ENCODE measurements at regions not wholly inside any gene's neighbourhood (a gene's known extent, or its start where the extent isn't known, plus 50 kb on each side); places are given as distances from the start of the nearest gene placed in this dataset.
"Not testable (repeated sequence)": the region's sequence is repeated elsewhere in the genome, so short reads cannot be mapped to it uniquely, and the experiment has no call there.

DNA sequence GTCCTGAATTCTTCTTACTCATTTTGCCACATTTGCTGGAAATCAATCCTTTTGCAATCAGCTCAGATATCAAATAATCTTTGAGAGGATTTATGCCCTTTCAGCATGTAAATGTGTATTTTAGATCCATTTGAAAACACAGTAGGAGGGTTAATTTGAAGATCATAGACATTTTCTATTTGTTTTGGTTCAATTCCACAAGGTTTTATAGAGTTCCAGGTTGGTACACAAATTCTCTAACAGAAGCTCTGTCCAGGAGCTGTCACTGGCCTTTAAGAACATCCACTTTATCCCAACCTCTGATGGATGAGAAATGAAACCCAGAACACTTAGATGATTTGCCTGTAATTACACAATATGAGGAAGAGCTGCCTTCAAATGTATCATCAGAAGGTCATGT lies 157.3 kb upstream of the CHAC2 start:
- DNase-seq (ENCODE audit: low read depth in 2 of 2) = no peak

GRCh38 chr2:53609551-53609950 lies 158.1 kb upstream of the CHAC2 start:
- no peak for DNase-seq (ENCODE audit: low read depth in 2 of 2)

- no peak for DNase-seq (ENCODE audit: low read depth in 2 of 2)
Measured at GRCh38 chr2:53608293-53608692, 159.3 kb upstream of the CHAC2 start.

DNA sequence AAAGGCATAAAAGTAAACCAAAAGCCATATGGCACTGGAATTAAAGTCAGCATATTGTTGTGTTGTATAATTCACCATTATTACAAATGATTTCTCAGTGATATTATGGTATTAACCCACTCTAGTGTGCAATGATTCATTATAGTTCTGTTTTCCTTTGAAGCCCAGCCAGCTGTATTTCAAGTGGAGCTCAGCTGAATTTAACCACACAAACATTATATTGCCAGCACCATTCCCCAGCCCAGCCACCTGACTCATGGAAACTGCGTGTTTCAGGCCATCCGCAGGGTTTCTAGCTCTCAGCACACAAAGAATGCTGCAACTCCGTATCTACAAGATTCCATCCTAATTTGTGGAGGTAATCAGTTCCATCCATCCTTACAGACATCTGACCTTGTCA lies 166.8 kb upstream of the CHAC2 start:
- DNase-seq (ENCODE audit: low read depth in 2 of 2) = no peak

- DNase-seq (ENCODE audit: low read depth in 2 of 2) = not testable (repeated sequence)
Measured at GRCh38 chr2:53586733-53587612, 180.6 kb upstream of the CHAC2 start.

GRCh38 chr2:53584986-53585385 lies 182.6 kb upstream of the CHAC2 start:
- no peak for DNase-seq (ENCODE audit: low read depth in 2 of 2)

DNA sequence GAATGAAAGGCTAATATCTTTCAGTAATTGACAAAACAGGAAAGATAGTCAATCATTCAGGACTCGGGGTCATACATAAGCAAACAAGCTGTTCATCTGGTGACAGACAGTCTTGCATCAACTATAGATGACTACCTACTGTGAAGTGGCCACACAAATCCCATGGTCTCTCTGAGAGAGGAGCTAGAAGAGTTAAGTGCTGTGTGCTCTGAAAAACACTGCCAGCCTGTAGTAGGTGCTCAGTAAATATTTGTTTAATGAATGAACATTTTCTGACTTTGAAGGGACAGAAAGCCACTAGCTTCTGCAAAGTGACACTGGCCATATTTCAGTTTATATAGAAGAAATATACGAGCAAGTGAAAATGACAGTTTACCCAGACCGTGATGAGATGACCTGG lies 184.0 kb upstream of the CHAC2 start:
- DNase-seq (ENCODE audit: low read depth in 2 of 2) = no peak

DNA sequence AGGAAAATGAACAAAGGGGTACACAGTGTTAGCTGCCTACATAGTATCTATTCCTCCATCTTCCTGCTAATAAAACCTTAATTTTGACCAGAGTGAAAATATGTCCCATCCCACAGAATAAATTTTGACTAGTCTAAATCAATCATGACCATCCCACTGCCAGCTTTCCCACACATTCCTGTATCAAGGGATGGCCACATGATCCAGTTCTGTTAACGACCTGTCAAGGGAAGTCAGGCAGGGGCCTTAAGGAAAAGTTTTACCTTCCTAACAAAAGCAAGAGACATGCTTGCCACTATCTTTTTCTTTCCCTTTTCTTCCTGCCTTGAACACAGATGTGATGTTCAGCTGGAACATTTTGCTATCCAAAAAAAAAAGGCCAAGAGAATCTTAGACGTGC lies 185.0 kb upstream of the CHAC2 start:
- DNase-seq (ENCODE audit: low read depth in 2 of 2) = no peak

GRCh38 chr2:53576166-53576565 lies 191.4 kb upstream of the CHAC2 start:
- DNase-seq (ENCODE audit: low read depth in 2 of 2) = no peak

DNA sequence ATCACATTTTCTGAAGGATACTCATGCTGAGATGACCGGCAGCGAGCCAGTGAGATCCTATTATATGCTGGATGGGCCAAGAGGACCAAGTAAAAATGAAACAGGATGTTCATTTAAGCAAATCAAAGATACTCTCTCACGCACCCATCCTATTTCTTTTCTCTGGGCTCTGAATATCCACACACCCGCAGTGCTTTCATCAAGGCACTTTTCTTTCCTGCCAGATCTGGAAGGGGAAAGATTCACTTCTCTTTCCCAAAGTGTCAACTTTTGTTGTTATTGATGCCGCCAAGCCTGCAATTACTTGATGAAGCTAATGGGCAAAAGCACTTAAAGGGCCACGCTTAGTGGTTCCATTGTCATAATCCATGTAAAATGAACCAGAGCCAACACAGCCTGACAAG lies 191.9 kb upstream of the CHAC2 start:
- no peak for DNase-seq (ENCODE audit: low read depth in 2 of 2)

GRCh38 chr2:53572696-53573095 lies 194.9 kb upstream of the CHAC2 start:
- DNase-seq (ENCODE audit: low read depth in 2 of 2) = no peak

GRCh38 chr2:53569957-53570727 lies 197.5 kb upstream of the CHAC2 start:
- no peak for DNase-seq (ENCODE audit: low read depth in 2 of 2)

GRCh38 chr2:53568469-53568868 lies 199.1 kb upstream of the CHAC2 start:
- DNase-seq (ENCODE audit: low read depth in 2 of 2) = no peak

DNA sequence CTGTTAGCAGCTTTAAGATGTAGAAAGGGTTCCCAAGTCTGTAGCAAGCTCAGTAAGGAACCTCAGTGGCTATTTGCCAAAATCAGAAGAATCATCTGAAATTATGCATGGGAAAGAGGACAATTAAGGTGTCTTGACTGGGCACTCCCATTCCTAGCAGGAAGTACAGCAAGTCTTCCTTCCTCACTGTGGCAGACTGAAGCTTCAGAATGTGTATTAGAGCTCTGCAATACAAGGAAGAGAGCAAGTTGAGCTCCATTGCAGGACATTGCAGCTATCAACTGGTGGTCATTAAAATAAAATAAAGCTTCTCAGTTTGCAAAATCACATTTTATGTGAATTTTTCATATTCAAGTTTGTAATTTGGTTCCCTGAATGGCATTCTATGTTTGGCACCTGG lies 200.5 kb upstream of the CHAC2 start:
- DNase-seq (ENCODE audit: low read depth in 2 of 2) = no peak

DNA sequence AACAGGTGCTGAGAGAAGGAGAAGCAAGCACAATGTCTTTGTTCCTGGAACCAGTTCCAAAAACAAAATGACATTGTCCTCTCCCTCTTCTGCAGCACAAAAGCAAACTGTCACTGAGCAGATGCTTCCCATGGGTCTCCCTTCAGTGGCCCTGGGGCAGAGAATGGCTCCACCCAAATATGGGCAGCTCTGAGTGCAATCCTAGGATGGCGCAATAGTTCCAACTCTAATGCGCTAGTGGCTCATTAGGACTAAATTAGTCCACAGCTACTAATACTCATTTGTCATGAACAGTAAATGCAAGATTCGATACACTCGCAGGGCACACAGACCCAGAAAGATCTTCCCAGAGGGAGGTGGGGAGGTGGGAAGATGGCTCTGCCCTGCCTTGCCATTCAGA lies 205.2 kb upstream of the CHAC2 start:
- DNase-seq (ENCODE audit: low read depth in 2 of 2) = no peak

GRCh38 chr2:53561155-53561554 lies 206.4 kb upstream of the CHAC2 start:
- DNase-seq (ENCODE audit: low read depth in 2 of 2) = no peak

DNA sequence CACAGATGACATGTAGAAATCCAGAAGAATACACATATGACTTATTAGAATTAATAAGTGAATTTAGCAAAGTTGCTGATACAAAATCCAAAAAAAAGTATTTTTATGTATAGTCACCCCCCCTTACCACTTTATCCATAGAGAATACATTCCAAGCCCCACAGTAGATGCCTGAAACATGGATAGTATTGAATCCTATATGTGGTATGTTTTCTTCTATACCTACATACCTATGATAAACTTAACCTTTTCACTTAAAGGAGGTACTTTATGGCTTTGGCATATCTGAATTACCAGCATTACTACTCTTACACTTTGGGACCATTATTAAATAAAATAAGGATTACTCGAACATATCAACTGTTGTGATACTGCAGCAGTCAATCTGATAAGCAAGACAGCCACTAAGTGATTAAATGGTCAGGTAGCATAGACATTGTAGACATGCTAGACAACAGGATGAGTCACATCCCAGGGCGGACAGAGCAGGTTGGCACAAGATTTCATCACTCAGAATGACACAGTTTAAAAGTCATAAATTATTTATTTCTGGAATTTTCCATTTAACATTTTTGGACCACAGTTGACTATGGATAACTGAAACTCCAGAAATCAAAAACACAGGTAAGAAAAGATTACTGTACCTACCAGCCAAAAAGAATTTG lies 208.2 kb upstream of the CHAC2 start:
- DNase-seq (ENCODE audit: low read depth in 2 of 2) = no peak

GRCh38 chr2:53558867-53559266 lies 208.7 kb upstream of the CHAC2 start:
- no peak for DNase-seq (ENCODE audit: low read depth in 2 of 2)

DNA sequence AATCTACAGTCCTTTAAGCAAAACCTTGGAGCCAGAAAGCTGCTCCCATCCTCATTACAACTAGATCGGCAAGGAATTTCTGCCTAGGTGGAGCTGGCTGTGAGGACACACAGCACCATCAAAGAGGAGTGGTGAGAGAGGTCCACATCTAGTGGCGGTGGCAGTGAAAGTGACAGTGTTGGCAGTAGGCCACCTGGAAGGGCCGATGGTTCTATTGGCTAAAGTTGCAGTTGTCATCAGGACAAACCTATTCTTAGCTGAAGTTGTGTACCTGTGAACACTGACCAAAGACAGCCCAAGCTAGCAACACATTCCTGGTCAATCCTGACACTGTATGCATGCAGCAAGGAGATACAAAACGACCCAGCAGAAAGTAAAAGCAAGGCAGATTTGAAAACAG lies 218.1 kb upstream of the CHAC2 start:
- DNase-seq (ENCODE audit: low read depth in 2 of 2) = no peak

GRCh38 chr2:53545604-53546003 lies 222.0 kb upstream of the CHAC2 start:
- no peak for DNase-seq (ENCODE audit: low read depth in 2 of 2)

DNA sequence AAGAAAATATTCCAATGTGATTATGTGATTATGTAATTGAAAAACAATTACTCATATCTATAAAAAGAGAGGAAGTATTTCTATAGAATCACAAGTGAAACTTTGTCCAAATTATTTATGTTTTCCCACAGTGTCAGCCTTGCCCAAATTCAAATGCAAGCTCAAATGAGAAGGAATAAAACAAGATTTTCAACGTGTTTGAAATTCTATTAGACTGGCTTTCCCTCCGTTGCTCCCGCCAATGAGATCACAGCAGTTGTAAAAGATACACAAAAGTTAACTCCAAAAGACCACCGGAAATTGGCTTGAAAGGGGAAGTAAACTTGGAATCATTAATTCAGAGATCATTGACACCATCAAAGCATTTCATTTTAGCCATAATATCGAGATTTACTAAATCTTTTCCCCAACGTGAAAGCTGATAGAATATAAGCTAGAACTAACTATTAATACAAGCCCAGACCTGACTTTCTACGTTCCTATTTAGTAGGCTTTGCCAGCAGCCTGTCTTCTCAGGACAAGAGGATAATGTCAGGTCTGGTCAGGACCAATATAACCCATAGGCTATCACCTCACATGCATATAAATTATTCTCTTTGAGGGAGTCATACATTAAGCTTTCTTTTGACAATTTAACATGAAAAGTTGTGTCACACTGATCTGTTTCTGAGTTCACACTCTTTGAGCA lies 222.6 kb upstream of the CHAC2 start:
- no peak for DNase-seq (ENCODE audit: low read depth in 2 of 2)

DNA sequence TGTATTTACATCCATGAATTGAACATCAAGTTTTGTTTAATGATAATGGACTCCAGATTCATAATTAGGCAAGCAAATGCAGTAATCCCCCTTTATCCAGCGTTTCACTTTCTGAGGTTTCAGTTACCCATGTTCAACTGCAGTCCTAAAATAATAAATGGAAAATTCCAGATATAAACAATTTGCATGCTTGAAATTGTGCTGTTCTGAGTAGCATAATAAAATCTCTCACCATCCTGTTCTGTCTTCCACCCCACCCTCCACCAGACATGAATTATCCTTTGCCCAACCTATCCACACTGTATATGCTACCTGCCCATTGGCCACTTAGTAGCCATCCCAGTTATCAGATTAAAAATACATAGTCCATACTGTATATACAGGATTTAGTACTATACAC lies 224.5 kb upstream of the CHAC2 start:
- no peak for DNase-seq (ENCODE audit: low read depth in 2 of 2)

Measured in fibroblast of skin of left biceps (primary cell).